HEK293 (cell line): ENCODE measurements at regions not wholly inside any gene's neighbourhood (a gene's known extent, or its start where the extent isn't known, plus 50 kb on each side); places are given as distances from the start of the nearest gene placed in this dataset.

Experiments used
- CTCF ChIA-PET: fragments of 350-600 bp; formaldehyde crosslinking; extraction: SDS; loops from one replicate; lab custom pipeline; 2021; ENCODE audit warnings: antibody characterized with exemption; lab: Yijun Ruan, JAX
- POLR2A ChIA-PET: fragments of 300-600 bp; formaldehyde crosslinking; extraction: SDS; loops from one replicate; lab custom pipeline; 2020; ENCODE audit warnings: antibody characterized with exemption, inconsistent platforms; lab: Yijun Ruan, JAX
- H3K27ac ChIP-seq: fragments of 200-500 bp; sonication (Bioruptor generic); 2 replicates; pipeline ENCODE4 v1.5.1; 2014; ENCODE audit warnings: low read depth, low read length, control low read depth, inconsistent platforms; ENCODE audit errors: extremely low read depth
- H3K36me3 ChIP-seq, 2 experiments: fragments of 200-500 bp in 1 of 2; sonication (Bioruptor generic) in 1 of 2; 1 replicate in 1 of 2; 2 replicates in 1 of 2; pipeline ENCODE4 v1.5.1; 2014 to 2017; ENCODE audit warnings: inconsistent platforms in 2 of 2, low read length in 2 of 2; ENCODE audit not compliant: control insufficient read depth in 2 of 2, insufficient read depth in 1 of 2
- H3K4me1 ChIP-seq: fragments of 200-500 bp; sonication (Bioruptor generic); 2 replicates; pipeline ENCODE4 v1.5.1; 2014; ENCODE audit warnings: mild to moderate bottlenecking, low read length, inconsistent platforms; ENCODE audit not compliant: control insufficient read depth, insufficient read depth
- H3K4me3 ChIP-seq: 2 replicates; pipeline ENCODE4 v1.5.1; 2011; ENCODE audit warnings: low read depth, mild to moderate bottlenecking, control low read depth, low read length, moderate library complexity
- H3K9me3 ChIP-seq: fragments of 200-500 bp; sonication (Bioruptor generic); 2 replicates; pipeline ENCODE4 v1.5.1; 2014; ENCODE audit warnings: low read depth, low read length, inconsistent platforms; ENCODE audit not compliant: control insufficient read depth, insufficient read depth
- BCL6B ChIP-seq: fragments of 450-650 bp; formaldehyde crosslinking; IDR thresholded peaks from 2 replicates; pipeline ENCODE4 v1.5.1; 2017; ENCODE audit warnings: missing biosample characterization, missing genetic modification characterization
- INSM2 ChIP-seq: fragments of 450-650 bp; formaldehyde crosslinking; IDR thresholded peaks from 2 replicates; pipeline ENCODE4 v1.5.1; 2016; ENCODE audit warnings: missing biosample characterization, missing genetic modification characterization
- PRDM10 ChIP-seq: fragments of 450-650 bp; formaldehyde crosslinking; IDR thresholded peaks from 2 replicates; pipeline ENCODE4 v1.5.1; 2016; ENCODE audit warnings: missing biosample characterization, missing genetic modification characterization
- SALL2 ChIP-seq: fragments of 450-650 bp; formaldehyde crosslinking; IDR thresholded peaks from 2 replicates; pipeline ENCODE4 v1.5.0; 2017; ENCODE audit warnings: missing biosample characterization, mild to moderate bottlenecking, missing genetic modification characterization, borderline replicate concordance
- ZBTB26 ChIP-seq: fragments of 450-650 bp; formaldehyde crosslinking; optimal IDR thresholded peaks from 2 replicates; pipeline ENCODE3; 2016; ENCODE audit warnings: missing biosample characterization, mild to moderate bottlenecking, missing genetic modification characterization
- ZNF133 ChIP-seq: fragments of 450-650 bp; formaldehyde crosslinking; IDR thresholded peaks from 2 replicates; pipeline ENCODE4 v1.5.1; 2016; ENCODE audit warnings: missing biosample characterization, missing genetic modification characterization
- ZNF157 ChIP-seq: fragments of 450-650 bp; formaldehyde crosslinking; IDR thresholded peaks from 2 replicates; pipeline ENCODE4 v1.5.1; 2016; ENCODE audit warnings: missing biosample characterization, missing genetic modification characterization
- ZNF2 ChIP-seq: fragments of 450-650 bp; formaldehyde crosslinking; IDR thresholded peaks from 2 replicates; pipeline ENCODE4 v1.5.1; 2016; ENCODE audit warnings: missing biosample characterization, missing genetic modification characterization
- ZNF223 ChIP-seq: fragments of 450-650 bp; formaldehyde crosslinking; IDR thresholded peaks from 2 replicates; pipeline ENCODE4 v1.5.1; 2016; ENCODE audit warnings: missing biosample characterization, missing genetic modification characterization
- ZNF341 ChIP-seq: fragments of 450-650 bp; formaldehyde crosslinking; IDR thresholded peaks from 2 replicates; pipeline ENCODE4; 2016; ENCODE audit warnings: low read depth, missing biosample characterization, missing genetic modification characterization
- ZNF366 ChIP-seq: fragments of 450-650 bp; formaldehyde crosslinking; conservative IDR thresholded peaks from 2 replicates; pipeline ENCODE4 v1.5.1; 2016; ENCODE audit warnings: missing biosample characterization, missing genetic modification characterization
- ZNF549 ChIP-seq: fragments of 450-650 bp; IDR thresholded peaks from 2 replicates; pipeline ENCODE4 v1.5.1; 2018; ENCODE audit warnings: missing biosample characterization, missing genetic modification characterization, mild to moderate bottlenecking, inconsistent platforms, moderate library complexity
- ZNF560 ChIP-seq: fragments of 450-650 bp; formaldehyde crosslinking; IDR thresholded peaks from 2 replicates; pipeline ENCODE4 v1.5.1; 2017; ENCODE audit warnings: missing biosample characterization, missing genetic modification characterization, borderline replicate concordance
- ZNF624 ChIP-seq: fragments of 450-650 bp; formaldehyde crosslinking; IDR thresholded peaks from 2 replicates; pipeline ENCODE4 v1.5.1; 2017; ENCODE audit warnings: missing biosample characterization, missing genetic modification characterization
- ZNF654 ChIP-seq: fragments of 450-650 bp; formaldehyde crosslinking; IDR thresholded peaks from 2 replicates; pipeline ENCODE4 v1.5.1; 2016; ENCODE audit warnings: low read depth, missing biosample characterization, missing genetic modification characterization
- ZNF843 ChIP-seq: fragments of 450-650 bp; formaldehyde crosslinking; IDR thresholded peaks from 2 replicates; pipeline ENCODE4 v1.5.1; 2016; ENCODE audit warnings: missing biosample characterization, missing genetic modification characterization
- TF ChIP-seq, protein P1 (sequence below): IDR thresholded peaks from 2 replicates; pipeline ENCODE4 v1.6.1; 2011; ENCODE audit warnings: mild to moderate bottlenecking, low read depth, low read length, borderline replicate concordance
- TF ChIP-seq, protein P2 (sequence below): fragments of 450-650 bp; formaldehyde crosslinking; IDR thresholded peaks from 2 replicates; pipeline ENCODE4 v1.5.1; 2016; ENCODE audit warnings: missing biosample characterization, missing genetic modification characterization, borderline replicate concordance

- Histone ChIP-seq H3K4me3 (no peak overlapping the region), H3K4me1 (0 out of 2 replicates have a peak, but pooled peaks cover 2% of the 10 kb centered on the region), H3K9me3 (no peaks in the 10 kb centered on the region), H3K27ac (no peak overlapping the region), H3K36me3 (no peaks in the 10 kb centered on the region)
- POLR2A ChIA-PET: no interaction called here
- CTCF ChIA-PET: interaction anchor here (0.6 kb wide), 1 partner anchor 1495 kb away, joined by 3 read pairs; no protein-coding TSS in a partner anchor
- TF ChIP-seq ZNF366 (tag by site-specific recombination) (peak; percentile 90), ZNF549 (tag by site-specific recombination) (no peak)
- TF ChIP-seq, all 188 proteins: peak for 1
These were observed 135.1 kb downstream of the SAMD5 start for GRCh38 chr6:147643341-147644200.

DNA sequence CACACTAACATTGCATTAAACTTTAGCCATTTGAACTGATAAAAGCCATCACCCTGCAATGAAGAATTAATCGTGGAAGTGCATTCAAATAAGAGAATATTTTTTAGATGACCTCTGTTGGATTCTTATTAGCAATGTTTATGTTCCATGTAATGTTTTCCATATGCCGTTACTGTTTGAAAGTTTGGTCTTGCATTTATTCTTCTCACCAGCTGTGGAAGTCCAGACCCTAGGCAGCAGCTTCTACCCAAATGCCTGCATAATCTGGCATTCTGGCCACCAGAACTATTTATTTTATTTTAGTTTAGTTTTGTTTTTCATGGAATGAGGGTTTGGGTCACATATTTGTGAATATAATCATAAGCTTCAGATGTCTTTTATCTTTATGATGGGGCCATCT is 140.4 kb downstream of the SAMD5 start:
- Histone ChIP-seq H3K36me3 (no peaks in the 10 kb centered on the region), H3K9me3 (no peaks in the 10 kb centered on the region), H3K27ac (no peak overlapping the region), H3K4me3 (no peak overlapping the region), H3K4me1 (no peaks in the 10 kb centered on the region)
- ChIA-PET POLR2A (no interaction called here), CTCF (interaction anchor here (0.6 kb wide), 2 partner anchors 9 to 123 kb away, joined by 3 to 4 read pairs; no protein-coding TSS in a partner anchor)
- TF ChIP-seq ZNF843 (tag by site-specific recombination): no peak
- TF ChIP-seq, protein P1, sequence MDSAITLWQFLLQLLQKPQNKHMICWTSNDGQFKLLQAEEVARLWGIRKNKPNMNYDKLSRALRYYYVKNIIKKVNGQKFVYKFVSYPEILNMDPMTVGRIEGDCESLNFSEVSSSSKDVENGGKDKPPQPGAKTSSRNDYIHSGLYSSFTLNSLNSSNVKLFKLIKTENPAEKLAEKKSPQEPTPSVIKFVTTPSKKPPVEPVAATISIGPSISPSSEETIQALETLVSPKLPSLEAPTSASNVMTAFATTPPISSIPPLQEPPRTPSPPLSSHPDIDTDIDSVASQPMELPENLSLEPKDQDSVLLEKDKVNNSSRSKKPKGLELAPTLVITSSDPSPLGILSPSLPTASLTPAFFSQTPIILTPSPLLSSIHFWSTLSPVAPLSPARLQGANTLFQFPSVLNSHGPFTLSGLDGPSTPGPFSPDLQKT: no peak
- TF ChIP-seq ZNF2 (tag by site-specific recombination): no peak
- TF ChIP-seq INSM2 (tag by site-specific recombination): no peak
- no peak for TF ChIP-seq BCL6B (tag by site-specific recombination)
- no peak for TF ChIP-seq ZNF157
- no peak for TF ChIP-seq ZNF133 (tag by site-specific recombination)
- no peak for TF ChIP-seq PRDM10 (tag by site-specific recombination)
- TF ChIP-seq ZNF223 (tag by site-specific recombination): no peak
- TF ChIP-seq SALL2 (tag by site-specific recombination): no peak
- TF ChIP-seq ZNF654 (tag by site-specific recombination): no peak
- TF ChIP-seq, protein P2, sequence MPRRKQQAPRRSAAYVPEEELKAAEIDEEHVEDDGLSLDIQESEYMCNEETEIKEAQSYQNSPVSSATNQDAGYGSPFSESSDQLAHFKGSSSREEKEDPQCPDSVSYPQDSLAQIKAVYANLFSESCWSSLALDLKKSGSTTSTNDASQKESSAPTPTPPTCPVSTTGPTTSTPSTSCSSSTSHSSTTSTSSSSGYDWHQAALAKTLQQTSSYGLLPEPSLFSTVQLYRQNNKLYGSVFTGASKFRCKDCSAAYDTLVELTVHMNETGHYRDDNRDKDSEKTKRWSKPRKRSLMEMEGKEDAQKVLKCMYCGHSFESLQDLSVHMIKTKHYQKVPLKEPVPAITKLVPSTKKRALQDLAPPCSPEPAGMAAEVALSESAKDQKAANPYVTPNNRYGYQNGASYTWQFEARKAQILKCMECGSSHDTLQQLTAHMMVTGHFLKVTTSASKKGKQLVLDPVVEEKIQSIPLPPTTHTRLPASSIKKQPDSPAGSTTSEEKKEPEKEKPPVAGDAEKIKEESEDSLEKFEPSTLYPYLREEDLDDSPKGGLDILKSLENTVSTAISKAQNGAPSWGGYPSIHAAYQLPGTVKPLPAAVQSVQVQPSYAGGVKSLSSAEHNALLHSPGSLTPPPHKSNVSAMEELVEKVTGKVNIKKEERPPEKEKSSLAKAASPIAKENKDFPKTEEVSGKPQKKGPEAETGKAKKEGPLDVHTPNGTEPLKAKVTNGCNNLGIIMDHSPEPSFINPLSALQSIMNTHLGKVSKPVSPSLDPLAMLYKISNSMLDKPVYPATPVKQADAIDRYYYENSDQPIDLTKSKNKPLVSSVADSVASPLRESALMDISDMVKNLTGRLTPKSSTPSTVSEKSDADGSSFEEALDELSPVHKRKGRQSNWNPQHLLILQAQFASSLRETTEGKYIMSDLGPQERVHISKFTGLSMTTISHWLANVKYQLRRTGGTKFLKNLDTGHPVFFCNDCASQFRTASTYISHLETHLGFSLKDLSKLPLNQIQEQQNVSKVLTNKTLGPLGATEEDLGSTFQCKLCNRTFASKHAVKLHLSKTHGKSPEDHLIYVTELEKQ: no peak
- TF ChIP-seq ZNF560 (tag by site-specific recombination): no peak
- TF ChIP-seq ZNF341 (tag by site-specific recombination): no peak
- TF ChIP-seq ZBTB26 (tag by site-specific recombination): no peak
- TF ChIP-seq ZNF624 (tag by site-specific recombination): no peak
